SIG-M5 (cell line): ENCODE measurements at regions not wholly inside any gene's neighbourhood (a gene's known extent, or its start where the extent isn't known, plus 50 kb on each side); places are given as distances from the start of the nearest gene placed in this dataset.

Experiments
- DNase-seq: peaks from one replicate; lab custom pipeline; 2025; lab: John Stamatoyannopoulos, UW

- DNase-seq, result no peak
Observed at GRCh38 chr20:24376311-24377099, 92.9 kb upstream of the SYNDIG1 start.

- no peak for DNase-seq
Observed at GRCh38 chr20:24373372-24373771, 96.1 kb upstream of the SYNDIG1 start.

GRCh38 chr20:24370911-24371695 lies 98.3 kb upstream of the SYNDIG1 start:
- DNase-seq, result no peak

DNA sequence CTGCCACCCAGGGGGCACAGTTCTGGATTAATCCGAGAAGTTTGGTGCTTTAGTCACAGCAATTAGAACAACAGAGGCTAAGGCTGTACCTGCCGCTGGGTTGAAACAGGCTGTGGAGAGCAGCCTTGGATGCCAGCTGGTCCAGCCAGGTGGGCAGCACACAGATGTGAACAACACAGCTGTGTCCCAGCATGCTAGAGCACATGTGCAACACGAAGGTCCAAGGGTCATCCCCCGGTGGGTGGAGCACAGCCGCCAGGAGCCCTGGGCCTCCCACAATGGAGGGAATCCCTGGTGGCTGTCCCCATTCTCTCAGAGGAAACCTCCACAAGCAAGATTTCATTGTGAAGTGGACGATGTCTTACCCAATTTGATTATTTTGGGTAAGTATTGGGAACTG lies 99.2 kb upstream of the SYNDIG1 start:
- DNase-seq, result no peak

DNA sequence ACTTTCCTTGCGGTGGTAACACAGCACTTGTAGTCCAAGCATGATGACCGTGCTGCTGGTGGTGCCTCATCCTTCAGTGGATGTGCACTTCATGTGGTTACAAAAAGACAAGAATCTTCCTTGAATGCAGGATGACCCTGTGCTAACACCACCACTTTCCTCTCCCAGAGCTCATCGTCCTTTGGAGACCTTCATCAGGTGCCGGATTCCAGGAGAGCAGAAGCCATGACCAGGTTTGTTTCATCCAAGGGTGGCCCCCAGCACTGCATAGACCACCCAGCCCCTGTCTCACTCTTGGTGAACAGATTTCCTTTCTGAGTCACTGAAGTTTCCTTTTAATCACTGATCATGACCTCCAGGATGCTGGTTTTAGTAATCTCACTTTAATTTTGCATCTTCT lies 101.2 kb upstream of the SYNDIG1 start:
- no peak for DNase-seq

DNA sequence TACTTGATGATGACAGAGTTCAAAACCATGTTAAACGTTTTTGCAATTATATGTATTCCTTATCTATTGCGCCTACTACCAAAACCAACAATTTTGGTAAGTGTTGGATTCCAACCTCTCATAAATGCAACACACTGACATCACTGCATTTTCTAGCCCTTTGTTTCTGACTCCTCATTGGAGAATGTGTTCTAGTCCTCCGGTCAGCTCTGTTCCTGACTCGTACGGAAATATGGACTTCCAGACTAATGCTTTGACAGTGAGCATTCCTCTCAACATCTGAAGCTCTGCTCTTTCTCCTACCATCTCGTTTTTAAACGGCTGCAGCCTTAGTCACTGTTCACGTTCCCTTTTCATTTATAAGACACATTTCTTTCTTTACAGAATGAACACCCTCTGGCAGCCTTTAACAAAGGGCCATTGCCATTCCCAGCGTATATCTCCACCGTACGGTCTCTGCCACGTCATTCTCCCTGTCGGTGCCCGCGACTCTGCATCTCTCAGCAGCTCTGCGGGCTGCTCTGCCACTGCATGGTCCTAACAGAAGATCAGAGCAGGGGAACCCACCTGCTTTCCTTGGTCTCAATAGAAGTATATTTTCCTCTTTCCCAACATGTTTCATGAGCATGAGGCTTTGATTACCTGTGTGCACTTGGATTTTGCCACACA lies 103.0 kb upstream of the SYNDIG1 start:
- DNase-seq, result no peak

DNA sequence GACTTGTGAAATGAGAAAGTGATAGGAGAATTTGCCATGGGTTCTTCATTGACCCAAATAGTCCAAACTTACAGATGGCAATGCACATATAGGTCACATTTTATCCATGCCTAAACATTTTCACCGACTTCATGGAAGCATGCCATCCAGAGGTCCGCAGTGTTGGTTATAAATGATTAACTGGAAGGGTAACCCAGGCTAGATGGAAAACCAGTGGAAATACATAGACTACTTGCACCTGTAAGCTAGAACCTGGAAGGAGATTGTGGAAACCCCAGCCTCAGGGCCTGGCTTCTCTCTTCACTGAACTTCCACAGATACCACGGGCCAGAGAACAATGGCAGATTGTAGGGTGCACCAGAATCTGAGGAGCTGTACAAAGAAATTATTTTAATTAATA lies 103.8 kb upstream of the SYNDIG1 start:
- no peak for DNase-seq

GRCh38 chr20:24364482-24364881 lies 104.9 kb upstream of the SYNDIG1 start:
- no peak for DNase-seq

GRCh38 chr20:24363031-24363430 lies 106.4 kb upstream of the SYNDIG1 start:
- no peak for DNase-seq

DNA sequence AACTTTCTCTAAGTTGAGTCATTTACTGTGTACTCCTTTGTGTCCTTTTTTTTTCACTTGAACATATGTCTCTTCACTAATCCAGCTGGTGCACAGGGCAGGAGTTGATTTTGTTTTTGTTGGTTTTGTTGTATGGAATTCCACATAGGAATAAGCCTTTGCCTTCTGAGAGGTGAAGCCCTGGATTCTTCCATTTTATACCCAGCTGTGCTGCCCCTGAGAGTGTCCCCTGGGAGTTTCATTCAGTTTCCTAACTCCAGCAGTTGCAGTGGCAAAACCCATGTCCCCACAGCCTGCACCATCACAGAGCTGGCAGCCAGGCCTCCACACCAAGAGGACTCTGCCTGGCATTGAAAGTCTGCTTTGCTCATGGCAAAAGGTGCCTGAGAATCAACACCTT lies 107.3 kb upstream of the SYNDIG1 start:
- no peak for DNase-seq

- DNase-seq, result no peak
Observed at GRCh38 chr20:24361541-24361940, 107.9 kb upstream of the SYNDIG1 start.

GRCh38 chr20:24360531-24360930 lies 108.9 kb upstream of the SYNDIG1 start:
- DNase-seq, result no peak

DNA sequence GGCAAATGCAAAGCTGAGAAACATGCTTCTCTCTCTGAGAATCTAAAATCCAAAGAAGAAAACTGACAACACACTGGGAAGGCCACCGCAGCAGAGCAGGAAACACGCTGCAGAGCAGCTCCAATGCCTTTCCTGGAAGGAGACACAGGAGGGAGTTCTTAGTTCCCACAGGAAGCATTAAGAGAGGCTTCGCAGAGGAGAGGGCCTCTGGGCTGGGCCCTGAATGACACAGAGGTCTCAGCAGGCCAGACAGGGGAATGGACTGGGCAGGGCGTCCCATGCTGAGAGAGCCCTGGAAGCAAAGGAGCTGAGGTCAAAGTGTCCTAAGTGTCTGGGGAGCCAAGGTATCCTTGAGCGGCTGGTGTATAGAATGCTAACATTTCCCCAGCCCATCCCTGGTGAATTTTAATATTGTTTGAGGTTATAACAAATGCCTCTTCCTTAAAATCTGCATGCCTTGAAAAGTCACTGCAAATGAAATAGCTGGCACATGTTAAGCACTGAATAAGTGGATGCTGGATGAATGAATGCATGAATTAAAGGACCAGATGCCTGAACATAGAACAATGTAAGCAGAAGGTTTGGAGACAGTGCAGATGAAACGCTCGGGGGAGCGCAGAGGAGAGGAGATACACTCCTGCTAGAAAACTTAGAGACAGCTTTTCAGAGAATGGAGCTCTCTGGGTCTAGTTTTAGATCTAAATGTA lies 110.0 kb upstream of the SYNDIG1 start:
- DNase-seq, result no peak

DNA sequence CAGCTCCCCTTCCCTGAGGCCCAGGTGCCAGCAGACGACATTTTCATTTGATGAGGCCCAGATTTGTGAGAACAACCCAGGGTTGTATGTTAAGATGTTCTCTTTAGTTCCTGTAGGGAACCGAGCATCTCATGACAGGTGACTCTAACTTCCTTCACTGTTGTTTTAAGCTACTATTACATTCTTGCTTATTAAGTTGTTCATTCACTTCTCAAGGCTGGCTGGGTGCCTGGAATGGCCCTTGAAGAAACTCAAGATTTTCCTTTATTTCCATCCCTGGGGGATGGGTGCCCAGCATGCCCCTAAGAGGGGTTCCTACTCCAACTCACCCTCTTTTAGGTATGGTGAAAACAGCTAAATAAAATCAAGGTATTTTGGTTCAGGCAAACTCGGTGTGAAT lies 111.5 kb upstream of the SYNDIG1 start:
- no peak for DNase-seq

DNA sequence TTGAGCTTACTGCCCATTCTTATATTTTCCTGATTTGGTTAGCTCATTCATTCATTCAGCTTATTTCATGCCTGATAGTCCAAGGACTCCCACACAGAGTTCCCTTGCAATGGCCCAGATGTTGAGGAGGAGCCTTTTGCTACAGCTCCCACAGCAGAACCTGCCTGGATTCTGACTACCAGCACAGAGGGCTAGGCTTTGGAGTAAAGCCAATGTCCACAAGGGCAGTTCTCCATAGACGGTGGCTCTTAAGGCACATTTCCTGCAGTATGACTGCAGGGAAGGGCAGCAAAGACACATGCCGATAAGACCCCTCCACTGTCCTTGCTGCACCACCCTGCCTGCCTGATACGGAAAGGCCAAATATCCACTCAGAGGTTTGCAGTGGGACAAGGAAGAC lies 112.3 kb upstream of the SYNDIG1 start:
- no peak for DNase-seq

- DNase-seq, result no peak
Observed at GRCh38 chr20:24353135-24353690, 116.2 kb upstream of the SYNDIG1 start.

GRCh38 chr20:24350923-24351368 lies 118.5 kb upstream of the SYNDIG1 start:
- no peak for DNase-seq

DNA sequence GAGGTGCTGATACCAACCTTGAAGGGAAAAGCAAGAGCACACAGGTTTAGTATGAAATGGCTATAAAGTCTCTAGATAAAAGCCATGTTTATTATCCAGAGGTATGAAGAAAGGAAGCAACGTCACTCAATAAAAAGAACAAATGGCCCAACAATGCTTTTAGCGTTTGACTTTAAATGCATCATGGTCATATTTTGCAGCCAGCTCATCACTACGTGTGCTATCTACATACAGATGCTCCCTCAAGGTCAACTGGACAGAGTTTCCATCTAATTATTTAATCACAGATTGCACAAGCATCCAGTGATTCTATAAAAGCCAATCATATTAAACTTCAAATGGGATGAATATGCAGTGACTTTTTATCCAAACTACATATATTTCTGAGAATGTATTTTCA lies 127.6 kb upstream of the SYNDIG1 start:
- no peak for DNase-seq

DNA sequence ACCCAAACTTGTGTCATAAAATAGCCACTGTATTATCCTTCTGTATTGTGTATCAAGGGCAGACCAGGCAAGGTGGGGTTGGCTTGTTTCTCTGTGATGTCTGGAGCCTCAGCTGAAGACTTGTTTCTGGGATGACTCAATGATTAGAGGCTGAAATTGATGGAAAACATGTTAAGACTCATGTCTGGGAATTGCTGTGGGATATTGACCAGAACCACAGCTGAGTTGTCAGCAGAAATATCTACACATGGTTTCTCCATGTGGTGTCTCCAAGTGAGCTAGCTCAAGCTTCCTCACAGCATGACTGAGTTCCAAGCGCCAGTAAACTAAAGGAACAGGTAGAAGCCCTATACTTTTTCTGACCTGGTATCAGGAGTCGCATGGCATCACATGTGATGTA lies 128.5 kb upstream of the SYNDIG1 start:
- no peak for DNase-seq

GRCh38 chr20:24339210-24339641 lies 130.2 kb upstream of the SYNDIG1 start:
- no peak for DNase-seq

- no peak for DNase-seq
Observed at GRCh38 chr20:24337551-24337950, 131.9 kb upstream of the SYNDIG1 start.

GRCh38 chr20:24337069-24337468 lies 132.4 kb upstream of the SYNDIG1 start:
- DNase-seq, result no peak
